CD4-positive, alpha-beta T cell treated with Interleukin-2 at 100 ng/mL for 4 hours (primary cell): ENCODE measurements at regions not wholly inside any gene's neighbourhood (a gene's known extent, or its start where the extent isn't known, plus 50 kb on each side); places are given as distances from the start of the nearest gene placed in this dataset.

Source experiments
- DNase-seq: peaks from one replicate; pipeline ENCODE4 v3.0.0-alpha.2; 2020; ENCODE audit warnings: low spot score

- no peak for DNase-seq
Observed at GRCh38 chr1:96964761-96965160, 243.2 kb downstream of the PTBP2 start.

GRCh38 chr1:96966536-96967138 is 245.1 kb downstream of the PTBP2 start:
- peak; percentile 77 for DNase-seq

- no peak for DNase-seq
Observed at GRCh38 chr1:96967311-96967710, 245.7 kb downstream of the PTBP2 start.

GRCh38 chr1:96968541-96968940 is 247.0 kb downstream of the PTBP2 start:
- no peak for DNase-seq

- no peak for DNase-seq
Observed at GRCh38 chr1:96968983-96969382, 247.4 kb downstream of the PTBP2 start.

- no peak for DNase-seq
Observed at GRCh38 chr1:96969656-96970163, 248.1 kb downstream of the PTBP2 start.

GRCh38 chr1:96971439-96971838 is 249.9 kb downstream of the PTBP2 start:
- no peak for DNase-seq

GRCh38 chr1:96971849-96972602 is 250.4 kb downstream of the PTBP2 start:
- DNase-seq, result no peak

GRCh38 chr1:96973605-96974004 is 252.0 kb downstream of the PTBP2 start:
- no peak for DNase-seq

GRCh38 chr1:96978444-96978843 is 256.9 kb downstream of the PTBP2 start:
- DNase-seq, result no peak

GRCh38 chr1:96978901-96979300 is 257.3 kb downstream of the PTBP2 start:
- DNase-seq, result no peak

- DNase-seq, result no peak
Observed at GRCh38 chr1:96979304-96980268, 258.0 kb downstream of the PTBP2 start.

GRCh38 chr1:96980448-96980847 is 258.9 kb downstream of the PTBP2 start:
- no peak for DNase-seq

GRCh38 chr1:96981181-96981580 is 259.6 kb downstream of the PTBP2 start:
- DNase-seq, result no peak

- no peak for DNase-seq
Observed at GRCh38 chr1:96982118-96982517, 260.5 kb downstream of the PTBP2 start.

GRCh38 chr1:96983866-96984265 is 262.3 kb downstream of the PTBP2 start:
- no peak for DNase-seq

GRCh38 chr1:96987186-96987703 is 265.7 kb downstream of the PTBP2 start:
- DNase-seq, result no peak

GRCh38 chr1:96989302-96989701 is 267.7 kb downstream of the PTBP2 start:
- DNase-seq, result no peak

- no peak for DNase-seq
Observed at GRCh38 chr1:96990136-96990535, 268.6 kb downstream of the PTBP2 start.

GRCh38 chr1:96991261-96991660 is 269.7 kb downstream of the PTBP2 start:
- no peak for DNase-seq

- no peak for DNase-seq
Observed at GRCh38 chr1:96992871-96993270, 271.3 kb downstream of the PTBP2 start.

- DNase-seq, result no peak
Observed at GRCh38 chr1:96995351-96995750, 273.8 kb downstream of the PTBP2 start.
